Muscle of back (tissue), 3 donors: ENCODE measurements at regions not wholly inside any gene's neighbourhood (a gene's known extent, or its start where the extent isn't known, plus 50 kb on each side); places are given as distances from the start of the nearest gene placed in this dataset.
"Not testable (repeated sequence)": the region's sequence is repeated elsewhere in the genome, so short reads cannot be mapped to it uniquely, and the experiment has no call there.

Experiments
- DNase-seq, 3 donors: peaks; one replicate each; pipeline versions ENCODE4 v3.0.0 to v3.0.0-alpha.2; 2013

DNA sequence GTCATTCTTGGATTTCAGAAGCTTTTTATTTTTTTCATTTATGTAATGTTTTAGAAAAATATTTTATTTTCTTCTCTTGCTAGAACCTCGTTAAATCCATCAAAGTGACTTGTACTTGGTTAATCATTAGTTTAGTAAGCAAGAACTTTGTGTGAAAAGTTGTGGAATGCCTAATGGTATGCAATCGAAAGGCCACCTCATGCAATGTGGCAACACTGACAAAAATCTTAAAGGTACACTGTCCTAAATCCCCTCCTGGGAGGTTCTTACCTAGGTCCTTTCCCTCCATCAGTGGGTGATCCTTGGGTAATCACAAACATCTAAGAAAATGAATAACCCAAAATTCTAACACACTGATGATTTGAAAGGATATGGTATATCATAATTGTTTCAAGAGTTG lies 304.2 kb downstream of the DNAH5 start:
- no peak for DNase-seq

DNA sequence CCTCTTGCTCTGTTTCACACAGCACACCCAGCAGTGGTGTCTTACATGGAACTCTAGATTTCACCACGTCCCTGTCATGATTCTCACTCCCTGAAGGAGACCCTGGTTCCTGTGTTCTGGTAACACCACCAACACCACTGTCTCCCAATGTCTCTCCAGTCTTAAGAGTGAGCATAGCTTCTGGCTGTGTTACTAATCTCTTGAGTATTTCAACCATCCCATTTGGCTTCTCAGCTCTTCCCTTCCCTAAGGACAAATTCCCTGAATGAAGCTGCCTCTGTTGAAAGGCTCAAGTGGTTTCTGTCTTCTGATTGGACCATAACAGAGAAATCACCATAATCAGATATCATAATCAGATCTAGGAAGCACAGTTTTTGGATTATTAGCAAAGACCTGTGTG lies 311.8 kb downstream of the DNAH5 start:
- no peak for DNase-seq

DNA sequence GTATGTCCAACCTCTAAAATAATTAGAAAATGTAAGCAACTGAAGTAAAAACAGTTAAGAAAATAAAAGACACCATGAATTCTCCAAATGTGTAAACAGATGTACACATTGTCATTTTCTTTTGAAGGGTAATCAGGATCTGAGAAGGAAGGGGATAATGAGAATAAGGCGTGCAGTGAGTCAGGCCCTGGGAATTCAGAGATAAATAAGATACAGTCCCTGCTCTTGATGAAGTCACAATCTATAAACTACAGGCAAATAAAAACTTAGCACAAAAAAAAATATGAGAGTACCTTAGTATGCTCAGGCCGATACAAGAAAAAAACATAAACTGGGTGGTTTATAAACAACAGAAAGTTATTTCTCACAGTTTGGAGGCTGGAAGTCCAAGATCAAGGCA lies 315.3 kb downstream of the DNAH5 start:
- no peak for DNase-seq

DNA sequence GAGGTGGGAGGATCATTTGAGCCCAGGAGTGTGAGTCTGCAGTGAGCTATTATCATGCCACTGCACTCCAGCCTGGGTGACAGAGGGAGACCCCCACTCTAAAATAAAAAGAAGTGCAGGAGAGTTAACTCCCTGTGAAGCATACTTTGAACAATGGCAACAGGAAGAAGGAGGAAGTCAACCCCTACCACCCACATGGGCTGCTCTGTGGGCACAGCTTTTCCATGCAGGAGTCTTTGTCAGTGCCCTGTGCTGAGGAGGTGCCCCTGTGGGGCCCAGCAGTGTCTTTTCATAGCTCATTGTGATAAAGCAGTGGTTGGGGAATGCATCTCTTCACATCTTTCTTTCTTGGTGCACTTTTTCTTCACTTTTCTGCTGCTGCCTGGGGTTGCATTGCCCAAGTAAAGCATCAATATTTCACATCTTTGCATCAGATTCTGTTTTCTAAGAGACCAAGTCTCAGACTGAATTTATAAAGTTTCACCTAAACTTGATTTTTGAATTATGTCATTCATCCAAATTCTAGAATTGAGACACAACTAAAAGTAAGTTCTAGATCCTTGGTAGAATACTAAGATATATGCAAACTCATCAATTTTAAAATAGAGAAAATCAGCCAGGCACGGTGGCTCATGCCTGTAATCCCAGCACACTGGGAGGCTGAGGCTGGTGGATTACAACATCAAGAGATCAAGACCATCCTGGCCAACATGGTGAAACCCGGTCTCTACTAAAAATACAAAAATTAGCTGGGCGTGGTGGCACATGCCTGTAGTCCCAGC lies 316.6 kb downstream of the DNAH5 start:
- DNase-seq = no peak

DNA sequence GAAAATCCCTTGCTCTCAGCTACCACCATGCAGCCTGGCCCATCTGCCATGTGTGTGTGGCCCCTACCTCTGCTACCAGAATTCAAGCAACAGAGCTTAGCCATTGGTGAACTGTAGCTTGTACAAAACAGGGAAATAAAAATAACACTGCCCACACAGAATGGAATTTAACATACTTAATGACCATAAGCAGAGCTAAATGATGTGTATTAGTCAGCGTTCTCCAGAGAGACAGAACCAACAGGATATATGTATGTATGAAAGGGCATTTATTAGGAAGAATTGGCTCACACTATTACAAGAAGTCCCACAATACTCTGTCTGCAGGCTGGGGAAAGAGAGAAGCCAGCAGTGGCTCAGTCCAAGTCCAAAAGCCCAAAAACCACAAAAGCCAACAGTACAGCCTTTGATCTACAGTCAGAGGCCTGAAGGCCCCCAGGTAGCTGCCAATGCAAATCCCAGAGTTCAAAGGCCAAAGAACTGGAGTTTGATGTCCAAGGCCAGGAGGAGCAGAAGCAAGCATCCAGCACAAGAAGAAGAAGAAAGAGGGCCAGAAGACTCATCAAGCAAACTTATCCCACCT lies 318.8 kb downstream of the DNAH5 start:
- no peak for DNase-seq

DNA sequence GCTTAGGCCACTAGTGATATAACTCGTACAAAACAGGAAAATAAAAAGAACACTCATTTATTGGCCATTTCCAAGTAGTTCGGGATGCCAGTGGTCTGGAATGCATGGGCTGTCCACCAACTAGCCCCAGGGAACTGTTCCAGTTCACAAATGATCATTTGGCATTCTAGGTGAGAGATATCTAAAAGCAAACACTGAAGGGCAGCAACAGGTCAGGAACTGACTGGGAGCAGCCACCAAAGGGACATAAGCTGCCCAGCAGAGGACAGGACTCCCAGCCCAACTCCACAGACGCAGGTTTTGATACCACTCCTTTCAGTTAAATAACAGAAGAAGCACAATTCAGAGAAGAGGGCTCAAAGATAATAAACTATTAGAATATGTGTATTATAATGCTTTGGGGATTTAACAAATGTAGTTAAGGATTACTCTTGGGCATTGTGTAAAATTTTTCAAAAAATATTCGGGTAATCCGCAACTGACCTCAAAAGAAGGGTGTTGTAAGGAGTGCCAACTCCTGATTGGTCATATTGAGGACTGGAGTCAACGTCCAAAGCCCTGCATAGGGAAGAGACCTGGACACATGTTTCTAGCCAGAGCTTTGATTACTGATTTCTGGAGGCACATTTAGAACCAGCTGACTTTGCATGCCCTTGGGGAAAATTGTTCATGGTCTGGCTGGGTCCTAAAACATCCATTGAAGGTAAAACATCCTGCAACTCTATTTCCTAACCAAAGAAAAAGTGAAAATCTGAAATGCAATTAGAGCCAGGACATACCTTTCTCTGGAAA lies 320.0 kb downstream of the DNAH5 start:
- DNase-seq = no peak

DNA sequence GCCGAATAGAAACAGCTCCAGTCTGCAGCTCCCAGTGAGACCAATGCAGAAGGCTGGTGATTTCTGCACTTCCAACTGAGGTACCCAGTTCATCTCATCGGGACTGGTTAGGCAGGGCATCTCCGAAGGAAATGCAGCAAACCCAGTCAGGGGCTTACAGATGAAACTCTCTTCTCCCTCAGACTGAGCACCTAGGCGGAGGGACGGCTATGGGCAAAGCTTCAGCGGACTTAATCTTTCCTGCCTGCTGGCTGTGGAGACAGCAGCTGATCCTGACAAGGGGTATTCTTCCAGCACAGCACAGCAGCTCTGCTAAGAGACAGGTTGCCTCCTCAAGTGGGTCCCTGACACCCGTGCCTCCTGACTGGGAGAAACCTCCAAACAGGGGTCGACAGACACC lies 330.9 kb downstream of the DNAH5 start:
- DNase-seq = no peak

DNA sequence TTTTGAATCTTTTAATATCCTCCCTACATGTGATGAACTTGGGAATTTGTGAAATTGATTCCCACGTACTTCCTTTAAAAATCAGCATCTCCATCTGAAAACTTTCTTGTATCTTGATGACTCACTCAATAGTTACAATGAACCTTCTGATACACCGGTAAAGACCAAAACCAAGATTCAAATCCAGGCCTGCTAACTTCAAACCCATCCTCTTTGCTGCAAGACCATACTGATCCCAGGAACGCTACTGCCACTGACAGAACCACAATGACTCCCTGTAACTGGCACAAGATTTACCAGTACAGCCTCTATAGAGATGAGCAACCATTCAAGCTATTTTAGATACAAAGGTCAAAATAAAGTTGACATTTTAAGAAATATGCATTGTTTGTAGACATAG lies 332.9 kb downstream of the DNAH5 start:
- DNase-seq = no peak

DNA sequence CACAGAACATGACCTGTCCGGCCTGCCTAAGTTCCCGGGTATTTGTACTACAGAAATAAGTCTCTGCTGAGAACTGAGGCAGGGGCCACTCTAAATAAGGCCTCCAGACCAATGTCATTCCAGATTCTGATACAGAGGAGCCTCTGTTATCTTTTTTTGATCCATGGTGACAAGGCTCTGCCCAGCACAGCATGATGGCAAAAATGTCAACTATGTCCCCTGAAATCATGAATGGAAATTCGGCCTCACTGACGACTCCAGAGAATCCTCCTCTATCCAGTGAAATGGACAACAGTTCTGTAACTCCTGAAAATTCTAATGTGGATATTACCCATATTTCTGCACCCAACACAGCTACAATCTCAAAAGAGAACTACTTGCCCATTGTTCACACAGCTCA lies 335.0 kb downstream of the DNAH5 start:
- DNase-seq = no peak

DNA sequence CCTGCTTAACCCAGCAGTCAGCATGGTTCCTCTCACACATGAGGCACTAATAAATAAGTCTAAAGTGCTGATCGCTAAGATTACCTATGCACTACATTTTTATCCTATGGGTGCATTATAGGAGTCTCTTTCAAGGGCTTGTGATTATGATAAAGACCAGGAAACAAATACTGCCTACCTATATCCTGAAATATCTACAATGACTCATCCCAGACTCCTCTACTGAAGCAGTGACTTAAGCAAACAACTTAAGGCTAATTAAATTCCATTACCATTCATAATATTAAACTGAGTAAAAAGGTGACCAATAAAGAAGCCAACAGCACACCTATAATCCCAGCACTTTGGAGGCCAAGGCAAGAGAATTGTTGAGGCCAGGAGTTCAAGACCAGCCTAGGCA lies 338.4 kb downstream of the DNAH5 start:
- DNase-seq = no peak

DNA sequence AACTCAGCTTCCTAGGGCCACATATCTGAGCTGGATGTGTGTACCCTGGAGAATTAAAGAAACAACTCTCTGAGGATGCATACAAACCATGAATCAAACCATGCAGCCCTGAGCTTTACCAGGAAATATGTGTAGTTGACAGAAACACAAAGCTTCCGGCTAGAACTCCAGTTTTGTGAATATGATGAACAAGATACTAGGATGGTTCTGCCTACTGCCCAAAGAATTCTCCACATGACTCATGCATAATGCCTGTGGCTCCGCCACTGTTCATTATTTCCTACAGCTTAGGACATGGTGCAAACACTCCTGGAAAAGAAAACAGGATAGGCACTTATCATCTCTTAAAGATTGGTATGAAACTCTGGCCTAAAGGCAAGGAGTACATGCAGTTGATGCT lies 343.4 kb downstream of the DNAH5 start:
- peak in 1 of 3 donors; percentile 4 for DNase-seq

DNA sequence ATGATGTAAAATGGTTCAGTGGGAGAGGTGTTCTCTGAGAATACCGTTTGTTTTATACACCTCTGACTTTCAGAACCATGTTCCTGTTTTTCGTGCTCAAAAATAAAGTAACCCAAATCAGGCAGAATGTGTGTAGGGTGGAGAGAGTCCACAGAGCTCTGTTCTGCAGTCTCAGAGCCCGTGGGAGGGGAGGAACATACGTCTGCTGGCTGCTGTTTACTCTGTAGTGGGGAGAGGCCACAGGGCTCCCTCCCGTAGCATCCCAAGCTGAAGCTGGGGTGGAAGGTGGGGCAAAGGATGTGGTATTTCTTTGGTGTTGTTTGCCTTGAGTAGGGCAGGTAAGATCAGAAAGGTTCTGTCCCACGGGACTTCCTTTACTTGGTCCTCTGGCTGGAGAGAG lies 348.5 kb downstream of the DNAH5 start:
- no peak for DNase-seq

DNA sequence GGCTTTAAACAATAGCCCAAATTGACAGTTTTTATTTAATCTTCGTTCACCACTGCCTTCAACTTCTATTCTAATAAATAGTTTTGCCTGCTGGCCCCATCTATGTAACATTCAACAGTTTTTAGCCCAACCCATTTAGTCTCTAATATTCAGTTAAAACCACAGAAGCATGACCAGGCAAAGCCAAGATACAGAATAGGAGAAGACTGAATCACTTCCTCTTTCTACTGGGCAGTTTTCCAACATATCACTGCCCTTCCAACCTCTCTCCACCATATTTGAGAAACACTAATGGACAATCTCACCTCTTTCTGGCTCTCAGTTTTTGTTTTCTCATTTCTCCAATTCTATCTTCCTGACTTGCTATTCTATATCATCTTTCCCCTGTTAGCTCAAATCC lies 352.9 kb downstream of the DNAH5 start:
- peak in 1 of 3 donors; percentile 73 for DNase-seq

DNA sequence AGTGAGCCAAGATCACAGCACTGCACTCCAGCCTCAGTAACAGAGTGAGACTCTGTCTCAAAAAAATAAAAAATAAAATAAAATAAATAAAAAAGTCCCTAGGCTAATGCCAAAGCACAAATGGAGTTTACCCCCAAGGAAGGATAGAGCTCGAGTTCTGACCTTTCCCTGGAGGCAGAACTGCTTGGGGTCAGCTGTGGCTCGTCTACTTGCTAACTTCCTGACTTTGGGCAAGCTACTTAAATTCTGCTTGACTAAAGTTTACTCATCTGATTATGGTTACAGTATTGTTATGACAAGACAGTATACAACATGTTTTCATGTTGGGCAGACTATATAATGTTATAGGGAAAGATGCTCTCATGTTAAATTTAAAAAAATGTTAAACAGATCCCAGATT lies 359.2 kb downstream of the DNAH5 start:
- no peak for DNase-seq

DNA sequence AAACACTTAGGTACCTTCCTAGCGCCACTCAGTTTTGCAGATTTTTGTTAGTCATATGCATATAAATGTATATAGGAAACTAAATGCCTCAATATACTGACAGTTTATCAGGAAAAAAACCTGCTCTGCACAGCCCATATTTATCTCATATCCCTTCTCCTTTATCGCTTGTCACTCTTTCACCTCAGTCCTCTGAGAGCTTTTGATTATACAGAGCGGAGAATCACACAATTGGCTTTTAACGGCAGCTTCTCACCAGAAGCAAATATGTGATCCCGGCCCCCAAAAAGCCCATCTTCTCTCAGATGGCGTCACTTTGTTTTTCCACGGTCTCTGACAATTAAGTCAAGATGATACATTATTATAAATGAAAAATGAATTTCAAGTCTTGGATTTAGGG lies 362.6 kb downstream of the DNAH5 start:
- no peak for DNase-seq

DNA sequence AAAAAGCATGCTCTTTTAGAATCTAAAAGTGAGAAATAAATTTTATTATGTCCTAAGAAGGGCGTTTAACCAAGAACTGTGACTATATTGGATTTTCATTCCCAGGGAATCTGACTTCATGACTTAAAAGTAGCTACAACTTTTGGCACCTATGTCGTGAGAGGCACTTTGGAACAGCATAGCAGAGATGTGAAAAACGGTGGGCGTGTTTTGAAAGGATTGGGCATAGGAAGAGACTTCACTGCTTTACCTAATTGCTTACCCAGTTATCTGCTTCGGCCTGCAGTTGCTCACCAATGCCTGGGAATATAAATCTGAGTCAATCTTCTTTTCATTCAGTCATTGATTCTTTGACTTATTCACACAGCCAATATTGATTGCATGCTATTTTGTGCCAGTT lies 363.4 kb downstream of the DNAH5 start:
- DNase-seq = peak in 1 of 3 donors; percentile 1

DNA sequence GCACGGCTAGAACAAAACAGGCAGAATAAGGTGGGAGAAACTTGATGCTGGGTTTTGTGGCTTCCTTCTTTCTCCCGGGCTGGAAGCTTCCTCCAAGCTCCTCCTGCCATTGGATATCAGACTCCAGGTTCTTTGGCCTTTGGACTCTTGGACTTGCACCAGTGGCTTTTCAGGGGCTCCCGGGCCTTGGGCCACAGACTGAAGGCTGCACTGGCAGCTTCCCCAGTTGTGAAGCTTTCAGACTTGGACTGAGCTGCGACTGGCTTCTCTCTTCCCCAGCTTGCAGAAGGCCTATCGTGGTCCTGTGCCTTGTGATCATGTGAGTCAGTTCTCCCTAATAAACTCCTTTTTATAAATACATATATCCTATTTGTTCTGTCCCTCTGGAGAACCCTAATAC lies 364.4 kb downstream of the DNAH5 start:
- DNase-seq = no peak

DNA sequence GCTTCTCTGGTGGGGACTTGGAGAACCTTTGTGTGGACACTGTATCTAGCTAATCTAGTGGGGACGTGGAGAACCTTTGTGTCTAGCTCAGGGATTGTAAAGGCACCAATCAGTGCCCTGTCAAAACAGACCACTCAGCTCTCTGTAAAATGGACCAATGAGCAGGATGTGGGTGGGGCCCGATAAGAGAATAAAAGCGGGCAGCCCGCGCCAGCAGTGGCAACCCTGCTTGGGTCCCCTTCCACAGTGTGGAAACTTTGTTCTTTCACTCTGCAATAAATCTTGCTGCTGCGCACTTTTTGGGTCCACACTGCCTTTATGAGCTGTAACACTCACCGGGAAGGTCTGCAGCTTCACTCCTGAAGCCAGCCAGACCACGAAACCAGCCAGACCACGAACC lies 365.4 kb downstream of the DNAH5 start:
- DNase-seq = not testable (repeated sequence)

DNA sequence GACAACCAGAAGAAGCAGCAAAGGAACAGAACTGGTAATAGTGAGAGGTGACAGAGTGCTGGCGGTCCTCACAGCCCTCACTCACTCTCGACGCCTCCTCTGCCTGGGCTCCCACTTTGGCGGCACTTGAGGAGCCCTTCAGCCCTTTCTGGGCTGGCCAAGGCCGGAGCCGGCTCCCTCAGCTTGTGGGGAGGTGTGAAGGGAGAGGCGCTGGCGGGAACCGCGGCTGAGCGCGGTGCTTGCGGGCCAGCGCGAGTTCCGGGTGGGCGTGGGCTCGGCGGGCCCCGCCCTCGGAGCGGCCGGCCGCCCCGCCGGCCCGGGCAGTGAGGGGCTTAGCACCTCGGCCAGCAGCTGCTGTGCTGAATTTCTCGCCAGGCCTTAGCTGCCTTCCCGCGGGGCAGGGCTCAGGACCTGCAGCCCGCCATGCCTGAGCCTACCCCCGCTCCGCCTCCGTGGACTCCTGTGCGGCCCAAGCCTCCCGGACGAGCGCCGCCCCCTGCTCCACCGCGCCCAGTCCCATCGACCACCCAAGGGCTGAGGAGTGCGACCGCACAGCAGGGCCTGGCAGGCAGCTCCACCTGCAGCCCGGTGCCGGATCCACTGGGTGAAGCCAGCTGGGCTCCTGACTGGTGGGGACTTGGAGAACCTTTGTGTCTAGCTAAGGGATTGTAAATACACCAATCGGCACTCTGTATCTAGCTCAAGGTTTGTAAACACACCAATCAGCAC lies 366.0 kb downstream of the DNAH5 start:
- DNase-seq = not testable (repeated sequence)

DNA sequence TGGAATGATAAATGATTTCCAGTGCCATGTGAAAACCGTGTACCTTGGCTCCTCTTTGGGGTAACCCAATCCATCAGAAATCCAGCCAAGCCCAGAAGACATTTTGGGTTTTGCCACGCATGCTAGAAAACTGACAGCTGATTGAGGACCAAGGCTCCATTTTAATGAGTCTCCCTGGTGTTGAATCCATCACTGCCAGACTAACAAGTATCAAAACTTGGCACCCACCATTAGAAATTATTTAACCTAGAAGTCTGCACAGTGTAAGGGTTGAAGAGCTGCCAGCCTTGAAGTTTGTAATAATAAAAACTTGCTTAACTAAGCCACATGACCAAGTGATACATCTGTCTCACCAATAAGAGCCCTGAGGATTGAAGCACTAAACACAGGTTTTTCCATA lies 369.9 kb downstream of the DNAH5 start:
- peak in 2 of 3 donors; percentile 5 to 10 for DNase-seq

DNA sequence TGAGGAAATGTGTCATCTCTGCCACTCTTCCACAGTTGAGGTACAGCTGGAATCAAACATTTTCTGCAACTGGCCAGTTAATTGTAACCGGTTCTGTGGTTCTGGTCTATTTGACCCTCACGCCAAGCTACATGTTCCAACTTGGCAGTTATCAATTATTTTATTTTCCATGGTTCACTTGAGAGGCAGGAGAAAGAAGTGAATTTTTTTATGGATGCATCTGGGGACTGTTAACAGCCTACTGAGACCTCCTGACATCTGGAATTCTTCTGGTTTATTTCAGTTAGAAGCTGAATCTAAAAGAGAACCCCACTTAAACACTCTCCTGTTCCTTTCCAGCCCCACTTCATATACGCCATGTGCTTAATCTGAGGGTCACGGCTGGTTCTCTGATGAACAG lies 372.3 kb downstream of the DNAH5 start:
- DNase-seq = no peak

DNA sequence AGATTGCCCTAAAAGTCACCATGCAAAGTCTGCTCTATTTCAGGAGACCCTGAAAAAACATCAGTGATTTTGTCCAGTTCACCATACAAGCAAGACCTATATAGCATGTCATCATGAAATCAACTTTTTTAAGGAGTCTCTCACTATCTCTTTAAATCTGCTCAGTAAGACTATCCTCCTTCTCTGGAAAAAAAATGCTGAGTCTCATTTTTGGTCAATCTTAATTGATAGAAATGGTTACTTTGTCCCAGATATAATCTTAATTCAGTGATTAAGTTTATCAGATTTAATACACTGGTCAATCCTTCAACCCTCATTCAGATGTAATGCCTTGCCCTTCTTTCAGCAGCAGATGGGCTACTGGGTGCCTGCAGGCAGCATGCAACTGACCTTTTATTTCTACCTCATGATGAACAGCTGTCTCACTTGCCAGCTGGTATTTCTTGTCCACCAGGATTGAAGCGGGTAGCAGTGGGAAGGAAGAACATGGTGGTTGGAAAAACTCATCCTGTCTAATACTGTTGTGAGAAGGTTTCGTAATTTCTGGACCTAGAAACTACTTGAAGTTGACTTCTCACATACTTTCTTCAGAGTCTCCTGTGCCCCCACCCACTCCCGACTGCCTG lies 375.3 kb downstream of the DNAH5 start:
- no peak for DNase-seq
